ENCODE measurements at regions not wholly inside any gene's neighbourhood (a gene's known extent, or its start where the extent isn't known, plus 50 kb on each side); places are given as distances from the start of the nearest gene placed in this dataset.
A peak's percentile ranks its signal among the peaks of the same experiment; 100 is the strongest.

DNA sequence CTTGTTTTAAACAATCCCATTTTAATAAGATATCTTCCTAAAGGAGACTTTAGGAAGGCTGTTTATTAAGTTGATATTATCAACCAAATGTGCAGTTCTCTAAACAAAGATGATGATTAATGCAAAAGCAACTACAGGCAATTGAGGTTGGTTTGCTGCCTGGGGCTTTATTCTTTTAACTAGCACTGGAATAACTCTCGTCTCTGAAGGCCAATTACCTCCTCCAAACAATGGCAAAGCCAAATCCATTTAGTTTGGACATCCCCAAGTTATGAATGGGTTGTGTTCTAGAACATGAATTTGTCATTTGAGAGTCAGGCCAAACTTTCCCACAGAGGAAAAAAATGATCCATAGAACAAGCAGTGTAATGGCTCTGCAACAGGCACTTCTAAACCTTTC, 114.1 kb downstream of the SLC16A9 start:
- DNase-seq (ENCODE audit: low read depth) = no peak

DNA sequence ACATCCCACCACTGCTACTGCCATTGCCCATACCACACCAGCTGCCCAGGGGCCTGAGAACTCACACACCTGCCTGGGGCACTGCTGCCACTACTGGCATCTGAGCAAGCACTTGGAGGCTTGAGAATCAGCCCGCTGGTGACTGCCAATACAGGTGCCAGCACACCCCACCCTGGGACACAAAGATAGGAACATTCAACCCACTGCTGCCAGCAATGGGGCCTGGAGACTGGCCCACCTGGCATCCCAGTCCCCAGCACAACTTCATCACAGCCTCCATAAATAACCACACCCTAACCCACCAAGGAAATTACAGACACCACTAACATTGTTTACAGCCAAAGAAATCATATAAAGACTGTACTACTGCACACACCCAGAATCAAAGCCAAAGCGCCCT, 115.9 kb downstream of the SLC16A9 start:
- no peak for DNase-seq (ENCODE audit: low read depth)

DNA sequence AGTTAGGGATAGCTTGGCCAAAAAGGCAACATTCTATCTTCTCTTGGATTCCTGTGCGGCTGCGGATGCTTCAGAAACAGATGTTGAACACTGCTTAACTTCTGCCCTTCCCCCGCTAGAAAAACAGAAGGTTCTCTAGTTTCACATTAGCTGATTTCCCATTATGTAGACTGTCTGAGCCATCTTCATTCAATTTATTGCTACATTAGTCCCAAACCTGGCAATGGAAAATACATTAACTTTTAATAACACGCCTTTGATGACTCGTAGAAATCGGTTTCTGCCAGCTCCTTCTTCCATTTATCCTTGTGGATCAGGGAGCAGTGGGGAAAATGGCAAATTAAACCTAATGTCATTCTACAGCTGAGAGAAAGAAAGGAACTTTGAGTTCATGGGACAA, 119.9 kb downstream of the SLC16A9 start:
- DNase-seq (ENCODE audit: low read depth) = no peak

DNA sequence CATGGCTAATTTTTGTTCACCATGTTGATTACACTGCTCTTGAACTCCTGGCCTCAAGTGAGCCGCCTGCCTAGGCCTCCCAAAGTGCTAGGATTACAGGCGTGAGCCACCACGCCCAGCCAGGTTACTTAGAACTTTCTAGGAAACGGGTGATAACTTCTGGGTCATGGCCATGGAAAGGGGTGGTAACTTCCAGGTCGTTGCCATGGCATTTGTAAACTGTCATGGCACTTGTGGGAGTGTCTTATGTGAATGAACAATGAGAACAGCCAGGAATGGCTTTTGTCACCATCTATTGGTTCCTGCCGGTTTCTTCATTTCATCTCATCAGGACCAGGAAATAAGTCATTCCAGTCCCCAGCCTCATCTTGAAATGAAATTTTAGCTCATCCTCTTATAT, 120.9 kb downstream of the SLC16A9 start:
- peak; percentile 4 for DNase-seq (ENCODE audit: low read depth)

DNA sequence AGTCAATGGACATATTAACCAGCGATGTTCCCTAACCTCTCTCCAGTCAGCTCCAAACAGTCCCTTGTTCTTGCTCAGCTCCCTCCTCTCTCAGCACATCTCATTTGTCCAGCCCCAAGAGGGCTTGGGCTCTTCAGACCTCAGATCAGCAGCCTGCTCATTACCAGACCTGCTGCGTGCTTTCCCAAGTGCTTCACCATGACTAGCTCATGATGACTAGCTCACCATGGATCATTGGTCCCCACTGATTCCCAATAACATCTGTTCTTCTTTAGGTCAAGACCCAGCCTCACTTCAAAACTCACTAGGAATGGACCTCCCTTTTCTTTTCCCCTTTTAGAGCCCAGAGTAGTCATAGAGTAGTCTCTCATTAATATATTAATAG, 121.9 kb downstream of the SLC16A9 start:
- no peak for DNase-seq (ENCODE audit: low read depth)

DNA sequence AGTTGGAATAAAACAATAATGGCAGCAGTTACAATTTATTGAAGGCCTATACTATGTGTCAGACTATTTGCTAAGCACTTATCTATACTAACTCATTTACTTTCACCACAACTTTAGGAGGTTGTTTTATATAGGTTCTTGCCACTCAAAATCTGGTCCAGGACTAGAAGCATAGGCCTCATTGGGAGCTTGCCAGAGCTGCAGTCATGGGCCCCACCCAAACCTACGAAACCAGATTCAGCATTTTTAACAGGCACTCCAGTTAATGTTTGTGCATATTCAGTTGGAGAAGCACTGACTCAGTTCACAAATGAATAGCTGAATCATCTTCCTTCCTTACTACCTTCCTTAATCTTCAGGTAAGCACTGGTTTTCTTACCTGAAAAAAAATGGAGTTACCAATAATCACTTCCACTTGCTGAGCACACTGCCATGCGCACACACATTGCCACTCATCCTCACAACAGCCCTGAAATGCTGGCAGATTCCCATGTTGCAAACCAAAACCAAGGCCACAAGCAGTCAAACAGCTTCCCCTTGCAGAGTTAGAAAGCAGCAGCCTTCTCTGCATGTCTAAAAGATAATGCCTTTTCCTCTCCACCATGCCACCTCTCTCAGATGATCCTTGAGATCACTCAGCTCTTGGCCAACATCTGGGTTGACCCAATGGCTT, 122.4 kb downstream of the SLC16A9 start:
- peak; percentile 4 for DNase-seq (ENCODE audit: low read depth)

DNA sequence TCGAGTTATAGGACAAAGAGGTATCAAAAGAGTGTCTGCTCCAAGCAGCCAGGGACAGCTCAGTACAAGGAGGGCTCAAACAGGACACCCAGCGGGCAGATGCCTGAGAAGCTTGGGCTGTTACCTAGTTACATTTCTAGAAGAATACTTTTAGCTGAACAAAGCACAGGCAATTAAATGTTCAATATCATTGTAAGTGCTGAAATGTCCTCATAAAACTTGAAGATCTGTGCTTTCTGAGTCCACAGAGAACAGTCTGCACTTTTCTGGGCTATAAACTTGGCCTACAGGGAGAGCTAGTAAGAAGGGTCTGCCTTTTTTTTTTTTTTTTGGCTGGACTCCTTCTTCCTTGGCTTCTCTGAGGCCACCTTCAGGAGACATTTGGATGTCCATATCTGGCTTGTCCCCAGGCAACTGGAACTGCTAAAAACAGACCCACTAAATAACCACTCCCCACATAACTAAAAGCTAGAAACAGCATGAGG, 123.2 kb downstream of the SLC16A9 start:
- no peak for DNase-seq (ENCODE audit: low read depth)

DNA sequence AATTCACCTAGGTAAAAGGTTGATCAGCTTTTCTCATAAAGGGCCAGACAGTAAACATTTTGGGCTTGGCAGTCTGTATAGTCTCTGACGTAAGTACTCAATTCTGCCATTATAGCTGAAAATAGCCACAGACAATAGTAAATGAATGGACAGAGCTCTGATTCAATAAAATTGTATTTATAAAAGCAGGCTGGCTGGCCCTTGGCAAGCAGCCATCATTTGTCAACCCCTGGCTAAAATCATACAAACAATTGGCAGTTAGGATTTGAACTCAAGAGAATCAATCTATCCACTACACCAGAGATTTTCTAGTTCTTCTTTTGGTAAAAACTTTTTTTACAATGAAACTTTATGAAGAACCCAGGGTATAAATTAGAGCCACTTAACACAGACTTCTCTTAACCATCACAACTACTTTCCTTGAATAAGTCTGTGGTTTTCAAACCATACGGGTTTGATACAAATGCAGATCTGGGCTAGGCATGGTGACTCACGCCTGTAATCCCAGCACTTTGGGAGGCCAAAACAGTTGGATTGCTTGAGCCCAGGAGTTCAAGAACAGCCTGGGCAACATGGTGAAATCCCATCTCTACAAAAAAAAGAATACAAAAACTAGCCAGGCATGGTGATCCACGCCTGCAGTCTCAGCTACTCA, 124.5 kb downstream of the SLC16A9 start:
- peak; percentile 19 for DNase-seq (ENCODE audit: low read depth)

DNA sequence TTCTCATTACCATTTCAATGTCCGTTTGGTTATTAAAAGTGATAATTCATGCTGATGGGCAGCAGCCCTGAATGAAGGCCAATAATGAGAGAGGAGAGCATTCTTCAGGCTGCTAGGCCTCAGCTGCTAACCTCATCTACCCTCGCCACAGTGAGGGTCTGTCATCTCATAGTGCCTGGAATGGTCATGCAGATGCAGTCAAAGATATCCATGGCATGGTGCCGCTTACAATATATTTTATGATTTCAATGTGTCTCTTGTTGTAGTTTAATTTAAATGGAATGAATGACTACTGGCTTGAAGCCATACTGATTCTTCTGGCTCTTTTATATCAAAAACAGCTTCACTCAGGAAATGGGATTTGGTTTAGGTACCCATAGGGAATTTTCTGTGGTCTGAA, 126.9 kb downstream of the SLC16A9 start:
- DNase-seq (ENCODE audit: low read depth) = no peak

DNA sequence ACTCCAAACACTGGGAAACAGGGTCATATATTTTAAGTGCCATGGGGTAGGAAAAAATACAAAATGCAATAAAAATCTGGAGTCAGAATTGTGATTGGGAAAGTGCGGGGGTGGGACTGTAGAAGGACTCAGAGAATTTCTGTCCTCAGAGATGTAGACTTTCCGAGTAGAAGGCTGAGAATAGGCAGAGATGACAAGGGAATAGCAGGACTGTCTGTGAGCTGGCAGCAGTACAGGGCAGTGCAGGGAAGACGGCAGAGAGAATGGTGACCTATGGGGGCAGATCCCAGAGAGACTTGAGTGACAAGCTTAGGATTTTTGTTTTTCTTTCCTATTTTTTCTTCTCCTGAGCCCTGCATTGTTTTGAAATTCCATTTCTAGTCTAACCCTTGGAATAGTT, 127.6 kb downstream of the SLC16A9 start:
- DNase-seq (ENCODE audit: low read depth) = no peak

DNA sequence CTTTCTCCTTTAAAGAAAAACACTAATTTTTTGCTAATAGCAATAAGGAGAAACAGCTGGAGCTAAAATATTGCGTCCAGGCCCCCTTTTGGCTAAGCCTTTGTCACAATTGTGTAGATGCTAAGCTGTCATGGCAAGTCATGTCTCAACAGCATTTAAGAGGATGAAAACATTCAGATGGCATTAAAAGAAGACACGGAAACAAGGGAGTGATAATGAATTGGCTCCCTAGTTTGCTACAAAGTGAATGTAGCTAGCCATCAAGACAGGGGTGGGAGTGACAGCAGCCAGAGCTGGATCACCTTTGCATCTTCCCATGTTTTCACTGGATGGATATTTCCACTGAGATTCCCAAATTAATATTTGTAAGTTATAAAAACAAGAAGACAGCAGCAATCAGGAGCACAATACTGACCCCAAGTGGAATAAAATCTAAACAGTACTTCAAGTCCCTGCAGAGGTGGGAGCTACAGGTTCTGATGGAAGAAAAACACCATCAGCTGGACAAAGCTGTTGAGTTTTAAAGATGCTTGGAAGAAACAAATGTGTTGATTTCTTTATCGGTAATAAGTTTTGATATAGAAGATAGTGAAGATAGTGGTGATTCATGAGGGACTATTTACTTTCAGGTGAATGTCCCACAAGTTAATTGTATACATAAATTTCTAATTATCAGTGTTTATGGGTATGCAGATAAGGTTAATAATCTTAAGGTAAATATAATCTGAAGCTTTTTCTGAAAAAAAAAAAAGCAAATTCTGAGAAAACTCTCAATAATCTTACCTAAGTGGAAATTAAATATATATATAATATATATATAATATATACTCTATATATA, 129.4 kb downstream of the SLC16A9 start:
- no peak for DNase-seq (ENCODE audit: low read depth)

DNA sequence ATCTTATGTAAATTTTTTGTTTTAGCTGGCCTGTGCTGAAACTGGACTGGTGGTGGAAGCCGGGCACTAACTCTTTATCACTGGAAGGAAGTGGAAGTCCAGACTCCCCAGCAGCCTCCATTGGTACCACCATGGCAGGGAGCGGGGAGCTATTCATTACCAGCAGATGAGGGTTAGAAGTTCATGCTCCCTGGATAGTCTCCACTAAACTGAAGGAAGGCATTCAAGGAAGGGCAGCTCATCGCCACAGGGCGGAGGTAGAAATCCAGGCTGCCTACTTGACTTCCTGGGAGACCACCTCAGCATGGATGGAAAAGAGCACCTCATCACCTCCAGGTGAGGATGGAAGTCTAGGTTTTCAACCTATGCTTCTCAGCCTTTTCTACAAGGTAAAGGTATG, 130.9 kb downstream of the SLC16A9 start:
- DNase-seq (ENCODE audit: low read depth) = no peak

DNA sequence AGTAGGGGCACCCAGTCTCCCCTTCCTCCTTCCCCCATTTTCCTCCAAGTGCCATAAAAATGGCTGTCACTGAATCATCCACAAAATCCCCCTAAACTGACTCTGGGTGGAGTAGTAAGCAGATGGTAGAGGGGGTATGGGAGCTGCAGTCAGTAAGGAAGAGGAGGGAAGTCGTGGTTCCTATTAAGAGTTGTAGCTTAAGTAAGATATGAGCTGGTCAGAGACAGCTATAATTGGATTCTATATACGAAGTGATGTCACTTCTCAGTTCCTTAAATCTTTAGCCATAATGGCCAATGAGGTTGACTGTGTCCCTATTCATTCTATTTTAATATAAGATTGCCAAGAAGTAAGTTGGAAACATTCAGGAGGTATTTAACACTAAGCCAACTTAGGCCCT, 131.7 kb downstream of the SLC16A9 start:
- no peak for DNase-seq (ENCODE audit: low read depth)

DNA sequence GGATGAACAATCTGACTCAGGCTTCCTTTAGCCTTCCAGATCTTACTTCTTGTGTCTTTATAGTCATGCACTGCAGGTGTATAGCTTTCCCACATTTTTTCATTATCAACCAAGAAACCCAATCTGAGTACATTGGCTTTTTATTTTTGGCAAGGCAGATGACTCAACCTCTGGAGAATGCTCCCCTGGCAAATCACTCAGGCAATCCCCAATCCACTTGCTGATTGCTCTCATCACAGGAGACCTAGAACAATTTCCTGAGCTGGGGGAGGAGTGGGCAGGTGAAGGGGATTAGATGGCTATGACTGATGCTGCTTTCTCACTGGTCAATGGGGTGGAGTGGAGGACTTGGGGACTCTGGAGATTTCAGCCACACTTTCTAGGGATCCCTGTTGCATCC, 134.4 kb downstream of the SLC16A9 start:
- DNase-seq (ENCODE audit: low read depth) = peak; percentile 9

DNA sequence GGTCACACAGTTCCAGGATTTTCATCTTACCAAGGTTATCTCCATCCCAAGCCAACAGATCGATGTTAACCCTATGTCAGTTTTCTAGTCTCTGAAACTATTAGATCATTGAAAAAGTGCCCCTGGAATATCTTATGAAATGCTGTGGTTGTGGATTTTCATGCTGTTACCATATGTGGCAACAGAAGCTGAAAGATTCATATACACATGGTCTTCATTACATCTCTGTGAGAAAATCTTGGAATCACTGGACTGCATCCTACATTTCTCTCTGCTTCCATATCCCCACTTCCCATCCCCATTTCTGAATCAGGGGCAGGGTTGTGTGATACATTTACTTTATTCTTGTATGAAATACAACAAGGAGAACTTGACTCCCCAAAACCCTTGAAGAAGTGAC, 146.1 kb downstream of the SLC16A9 start:
- DNase-seq (ENCODE audit: low read depth) = no peak

DNA sequence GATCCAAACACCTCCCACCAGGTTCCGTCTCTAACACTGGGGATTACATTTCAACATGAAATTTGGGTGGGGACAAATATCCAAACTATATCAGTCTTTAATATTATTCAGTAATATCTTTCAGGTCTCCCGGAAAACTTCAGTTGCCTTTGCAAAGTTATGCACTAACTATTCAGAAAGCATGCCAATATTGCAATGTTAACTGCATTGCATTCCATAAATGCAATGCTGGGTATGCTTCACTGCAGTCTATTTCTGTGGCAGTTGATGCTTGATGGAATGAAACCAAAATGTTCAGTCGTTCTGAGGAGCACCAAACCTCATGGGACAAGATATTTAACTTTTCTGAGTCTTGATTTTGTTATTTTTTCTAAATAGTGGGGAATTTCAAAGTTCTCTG, 147.5 kb downstream of the SLC16A9 start:
- DNase-seq (ENCODE audit: low read depth) = no peak

DNA sequence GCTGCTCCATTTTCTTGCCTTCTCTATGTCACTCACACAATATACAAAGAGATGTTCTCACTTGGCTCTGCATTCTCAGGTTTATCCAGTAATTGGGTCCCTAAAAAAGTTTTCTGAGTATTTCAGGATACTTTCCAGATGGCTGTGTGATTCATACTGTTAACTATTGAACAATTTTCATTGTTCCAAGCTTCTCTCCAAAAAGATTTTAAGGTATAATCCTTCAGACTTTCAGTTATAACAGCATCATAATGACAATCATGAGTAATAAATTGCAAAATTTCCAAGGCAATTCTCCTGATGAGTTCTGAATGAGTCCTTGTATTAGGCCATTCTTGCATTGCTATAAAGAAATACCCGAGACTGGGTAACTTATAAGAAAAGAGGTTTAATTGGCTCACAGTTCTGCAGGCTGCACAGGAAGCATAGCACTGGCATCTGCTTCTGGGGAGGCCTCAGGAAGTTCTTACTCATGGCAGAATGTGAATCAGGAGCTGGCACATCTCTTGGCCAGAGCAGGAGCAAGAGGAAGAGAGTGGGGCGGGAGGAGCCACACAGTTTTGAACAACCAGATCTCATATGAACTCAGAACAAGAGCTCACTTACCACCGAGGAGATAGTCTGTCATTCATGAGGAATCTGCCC, 148.1 kb downstream of the SLC16A9 start:
- DNase-seq (ENCODE audit: low read depth) = no peak

DNA sequence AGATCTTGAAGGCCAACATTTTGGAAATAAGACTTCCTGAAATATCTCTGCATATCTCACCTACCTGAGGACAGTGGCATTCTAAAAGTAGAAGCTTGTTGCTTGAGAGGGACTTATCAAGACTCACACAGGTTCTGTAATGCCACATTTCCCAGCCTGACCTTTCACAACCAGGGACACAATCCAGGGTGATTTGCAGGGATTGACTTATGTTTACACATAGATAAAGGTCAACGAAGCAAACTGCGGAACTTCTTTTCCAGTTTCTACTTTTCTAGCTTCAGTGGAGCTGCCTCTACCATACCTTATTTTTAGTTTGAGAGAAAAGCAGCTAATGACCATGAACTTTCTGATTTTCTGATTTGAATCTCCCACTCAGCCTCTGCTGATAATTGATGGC, 148.7 kb downstream of the SLC16A9 start:
- no peak for DNase-seq (ENCODE audit: low read depth)

DNA sequence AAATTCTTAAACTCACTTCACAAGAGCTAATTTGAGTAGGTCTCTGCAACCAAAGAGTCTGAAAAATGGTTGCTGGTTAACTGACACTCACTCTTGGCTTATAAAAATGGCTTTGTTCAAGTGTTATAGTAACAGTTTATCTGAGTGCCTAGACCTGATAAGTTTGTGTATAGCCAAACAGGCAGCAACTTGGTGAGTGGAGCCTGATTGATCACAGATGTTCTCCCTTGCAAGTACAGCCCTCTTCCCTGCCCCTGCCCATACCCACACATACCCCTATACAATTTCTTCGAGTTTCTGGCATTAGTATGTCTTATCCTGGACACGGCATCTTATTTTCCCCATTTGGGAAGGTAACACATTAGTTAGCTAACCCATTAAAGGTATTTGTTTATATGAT, 149.5 kb downstream of the SLC16A9 start:
- no peak for DNase-seq (ENCODE audit: low read depth)

DNA sequence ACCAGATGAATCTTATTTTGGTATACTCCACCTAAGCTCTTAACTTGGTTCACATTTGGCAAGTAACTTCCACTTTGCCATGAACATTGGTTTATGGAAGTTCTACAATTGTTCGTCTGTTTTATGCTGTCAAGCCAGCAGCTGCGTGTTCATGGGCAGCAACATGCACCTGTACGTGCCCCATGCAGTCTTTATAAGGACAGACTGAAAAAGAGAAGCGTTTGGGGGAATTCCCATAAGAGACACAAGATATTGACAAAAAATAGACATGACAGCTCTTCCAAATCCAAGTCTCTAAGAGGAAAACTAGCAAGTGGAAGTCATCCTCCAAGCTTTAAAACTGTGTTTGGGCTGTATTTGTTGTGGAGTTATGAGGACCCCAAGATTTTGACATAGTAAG, 151.6 kb downstream of the SLC16A9 start:
- no peak for DNase-seq (ENCODE audit: low read depth)

DNA sequence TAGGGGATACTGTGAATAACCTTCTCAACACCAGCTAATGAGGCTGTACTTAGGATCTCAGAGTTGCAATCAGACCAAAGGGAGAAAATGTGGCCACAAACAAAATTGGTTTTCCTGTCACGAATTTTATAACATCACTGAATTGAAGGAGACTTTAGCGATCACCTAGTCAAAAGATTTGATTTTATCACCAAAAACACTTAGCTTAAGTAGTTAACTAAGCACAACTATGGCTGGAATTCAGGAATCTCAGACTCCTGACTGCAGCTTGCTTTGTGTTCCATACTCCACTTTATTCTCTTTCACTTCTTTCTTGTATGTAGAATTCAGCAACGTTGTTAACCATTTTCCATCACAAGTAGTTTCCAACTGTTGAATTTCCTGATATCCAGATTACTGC, 152.0 kb downstream of the SLC16A9 start:
- no peak for DNase-seq (ENCODE audit: low read depth)

DNA sequence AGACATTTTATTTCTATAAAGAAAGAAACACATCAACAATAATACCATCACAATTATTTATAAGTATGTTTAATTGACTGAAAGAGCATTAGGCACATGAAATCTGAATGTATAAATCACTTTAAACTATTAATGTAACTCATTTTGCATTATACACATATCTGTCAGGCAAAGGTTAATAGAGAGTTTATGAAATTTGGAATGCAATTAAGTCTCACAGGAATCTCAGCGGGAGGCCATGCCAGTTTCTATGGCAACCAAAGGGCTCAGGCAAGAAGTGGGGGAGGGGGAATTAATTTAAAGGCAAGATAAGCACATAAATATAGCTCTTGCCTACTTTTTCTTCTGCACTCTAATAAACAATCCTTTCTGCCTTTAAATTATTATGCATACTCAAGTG, 152.6 kb downstream of the SLC16A9 start:
- no peak for DNase-seq (ENCODE audit: low read depth)

Data from Daoy (cell line).